ENCODE measurements at regions not wholly inside any gene's neighbourhood (a gene's known extent, or its start where the extent isn't known, plus 50 kb on each side); places are given as distances from the start of the nearest gene placed in this dataset.

DNA sequence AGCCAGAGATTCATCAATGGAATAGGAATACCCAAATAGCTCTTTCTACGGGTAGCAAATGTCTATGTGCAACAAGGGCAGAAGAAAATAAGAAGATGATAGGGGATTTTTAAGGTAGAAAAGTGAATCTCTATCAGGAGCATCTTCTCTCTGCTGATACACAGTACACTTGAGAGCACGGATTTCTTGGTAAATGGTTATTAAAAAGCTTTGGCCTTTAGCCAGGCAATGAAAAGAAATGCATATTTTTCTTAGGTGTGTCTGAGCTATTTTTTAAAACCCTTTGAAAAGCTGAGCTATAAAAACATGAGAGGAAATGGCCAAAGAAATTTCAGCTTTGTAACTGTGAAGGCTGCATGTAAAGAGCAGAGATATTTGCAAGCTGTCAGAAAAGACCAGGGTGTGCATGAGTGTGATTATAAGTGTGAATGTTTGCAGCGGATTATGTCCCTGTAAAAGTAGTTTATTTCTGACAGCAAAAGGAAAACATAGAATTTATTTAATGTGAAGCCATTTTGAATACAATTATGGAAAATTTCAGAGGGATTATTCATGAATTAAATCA, 487.1 kb upstream of the PIK3R1 start:
- no peaks in the 10 kb centered on the region for H3F3A ChIP-seq (ENCODE audit: control insufficient read depth, insufficient read depth)
- H3K4me1 ChIP-seq (ENCODE audit: control insufficient read depth, low read length) = no peaks in the 10 kb centered on the region
- H4K20me1 ChIP-seq (ENCODE audit: control insufficient read depth, insufficient read depth, low read depth, low read length) = no peaks in the 10 kb centered on the region
- H3K4me2 ChIP-seq (ENCODE audit: low read length) = no peak overlapping the region
- no peaks in the 10 kb centered on the region for H3K9me2 ChIP-seq (replicated peaks; ENCODE audit: control insufficient read depth, low read length)
- H3K79me2 ChIP-seq (ENCODE audit: control insufficient read depth, low read length) = no peaks in the 10 kb centered on the region
- no peaks in the 10 kb centered on the region for H3K27me3 ChIP-seq (ENCODE audit: control insufficient read depth, low read length)
- TF ChIP-seq, protein P1, sequence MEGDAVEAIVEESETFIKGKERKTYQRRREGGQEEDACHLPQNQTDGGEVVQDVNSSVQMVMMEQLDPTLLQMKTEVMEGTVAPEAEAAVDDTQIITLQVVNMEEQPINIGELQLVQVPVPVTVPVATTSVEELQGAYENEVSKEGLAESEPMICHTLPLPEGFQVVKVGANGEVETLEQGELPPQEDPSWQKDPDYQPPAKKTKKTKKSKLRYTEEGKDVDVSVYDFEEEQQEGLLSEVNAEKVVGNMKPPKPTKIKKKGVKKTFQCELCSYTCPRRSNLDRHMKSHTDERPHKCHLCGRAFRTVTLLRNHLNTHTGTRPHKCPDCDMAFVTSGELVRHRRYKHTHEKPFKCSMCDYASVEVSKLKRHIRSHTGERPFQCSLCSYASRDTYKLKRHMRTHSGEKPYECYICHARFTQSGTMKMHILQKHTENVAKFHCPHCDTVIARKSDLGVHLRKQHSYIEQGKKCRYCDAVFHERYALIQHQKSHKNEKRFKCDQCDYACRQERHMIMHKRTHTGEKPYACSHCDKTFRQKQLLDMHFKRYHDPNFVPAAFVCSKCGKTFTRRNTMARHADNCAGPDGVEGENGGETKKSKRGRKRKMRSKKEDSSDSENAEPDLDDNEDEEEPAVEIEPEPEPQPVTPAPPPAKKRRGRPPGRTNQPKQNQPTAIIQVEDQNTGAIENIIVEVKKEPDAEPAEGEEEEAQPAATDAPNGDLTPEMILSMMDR (IDR thresholded peaks at IDR 0.05; ENCODE audit: low read depth, low read length, poor library complexity, severe bottlenecking) = no peak
- no peak for TF ChIP-seq EZH2phosphoT487 (IDR thresholded peaks at IDR 0.05; ENCODE audit: borderline replicate concordance, low read length)
- H3K27ac ChIP-seq (ENCODE audit: low read depth, low read length) = no peak overlapping the region
- H3K4me3 ChIP-seq (ENCODE audit: low read length) = no peak overlapping the region
- no peaks in the 10 kb centered on the region for H3K36me3 ChIP-seq (ENCODE audit: control insufficient read depth, low read length)
- H3K9me3 ChIP-seq (ENCODE audit: control insufficient read depth, insufficient read depth, low read length) = no peaks in the 10 kb centered on the region

DNA sequence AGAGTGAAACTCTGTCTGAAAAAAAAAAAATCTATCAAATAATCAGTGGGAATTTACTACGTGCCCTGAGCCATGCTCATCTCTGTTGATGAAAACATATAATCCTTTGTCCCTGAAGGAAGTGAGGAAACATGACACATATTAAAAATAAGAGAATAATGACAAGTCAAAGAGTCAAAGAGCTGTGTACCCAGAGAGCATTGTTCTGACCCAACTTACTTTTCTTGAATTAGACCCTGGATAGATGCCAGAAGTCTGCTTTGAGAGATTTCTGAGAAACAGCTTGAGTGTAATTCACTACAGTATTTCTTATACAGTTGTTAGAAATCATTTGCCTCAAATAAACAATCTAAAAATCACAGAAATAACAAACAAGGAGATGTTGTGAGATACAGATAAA, 490.0 kb upstream of the PIK3R1 start:
- no peaks in the 10 kb centered on the region for H3F3A ChIP-seq (ENCODE audit: control insufficient read depth, insufficient read depth)
- H3K4me2 ChIP-seq (ENCODE audit: low read length) = no peak overlapping the region
- H3K27ac ChIP-seq (ENCODE audit: low read depth, low read length) = no peak overlapping the region
- no peaks in the 10 kb centered on the region for H3K9me2 ChIP-seq (replicated peaks; ENCODE audit: control insufficient read depth, low read length)
- H3K4me3 ChIP-seq (ENCODE audit: low read length) = no peak overlapping the region
- no peaks in the 10 kb centered on the region for H3K27me3 ChIP-seq (ENCODE audit: control insufficient read depth, low read length)
- no peaks in the 10 kb centered on the region for H3K4me1 ChIP-seq (ENCODE audit: control insufficient read depth, low read length)
- TF ChIP-seq EZH2phosphoT487 (IDR thresholded peaks at IDR 0.05; ENCODE audit: borderline replicate concordance, low read length) = no peak
- TF ChIP-seq, protein P1 (IDR thresholded peaks at IDR 0.05; ENCODE audit: low read depth, low read length, poor library complexity, severe bottlenecking) = no peak
- no peaks in the 10 kb centered on the region for H3K36me3 ChIP-seq (ENCODE audit: control insufficient read depth, low read length)
- H3K9me3 ChIP-seq (ENCODE audit: control insufficient read depth, insufficient read depth, low read length) = no peaks in the 10 kb centered on the region
- no peaks in the 10 kb centered on the region for H4K20me1 ChIP-seq (ENCODE audit: control insufficient read depth, insufficient read depth, low read depth, low read length)
- no peaks in the 10 kb centered on the region for H3K79me2 ChIP-seq (ENCODE audit: control insufficient read depth, low read length)

DNA sequence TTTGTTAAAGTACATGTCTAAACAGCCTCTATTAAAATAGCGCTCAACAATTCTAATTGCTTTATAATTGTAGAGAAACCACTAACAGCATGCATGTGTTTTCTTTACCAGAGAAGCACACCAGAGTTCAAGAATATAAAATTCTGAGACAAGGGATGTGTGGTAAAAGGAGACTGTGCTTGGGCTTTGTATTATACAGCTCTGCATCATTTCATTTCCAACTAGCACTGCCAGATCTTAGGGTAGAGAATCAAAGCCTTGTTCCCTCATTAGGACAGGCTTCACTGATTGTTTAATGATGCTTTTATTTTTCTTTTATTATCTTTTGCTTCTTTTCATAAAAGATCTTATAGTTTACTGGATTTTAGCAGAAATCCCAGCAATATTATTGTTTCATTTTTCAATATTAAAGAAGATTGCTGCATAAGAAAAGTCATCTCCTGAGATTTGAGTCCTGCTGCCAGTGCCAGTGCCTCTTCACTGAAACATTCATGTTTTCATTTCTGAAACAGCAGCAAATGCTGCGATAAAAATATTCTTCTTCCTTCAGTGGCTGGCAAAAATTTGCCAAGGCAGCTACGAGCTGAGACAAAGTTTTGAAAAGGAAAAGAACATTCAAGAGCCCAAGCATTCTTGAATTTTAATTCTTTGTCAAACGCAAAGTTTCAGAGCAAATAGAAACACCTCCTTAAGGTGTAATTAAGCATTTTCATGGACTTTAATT, 491.0 kb upstream of the PIK3R1 start:
- no peaks in the 10 kb centered on the region for H3F3A ChIP-seq (ENCODE audit: control insufficient read depth, insufficient read depth)
- no peaks in the 10 kb centered on the region for H3K4me1 ChIP-seq (ENCODE audit: control insufficient read depth, low read length)
- H4K20me1 ChIP-seq (ENCODE audit: control insufficient read depth, insufficient read depth, low read depth, low read length) = no peaks in the 10 kb centered on the region
- TF ChIP-seq EZH2phosphoT487 (IDR thresholded peaks at IDR 0.05; ENCODE audit: borderline replicate concordance, low read length) = no peak
- TF ChIP-seq, protein P1 (IDR thresholded peaks at IDR 0.05; ENCODE audit: low read depth, low read length, poor library complexity, severe bottlenecking) = no peak
- H3K27me3 ChIP-seq (ENCODE audit: control insufficient read depth, low read length) = no peaks in the 10 kb centered on the region
- H3K79me2 ChIP-seq (ENCODE audit: control insufficient read depth, low read length) = no peaks in the 10 kb centered on the region
- H3K9me2 ChIP-seq (replicated peaks; ENCODE audit: control insufficient read depth, low read length) = no peaks in the 10 kb centered on the region
- no peak overlapping the region for H3K27ac ChIP-seq (ENCODE audit: low read depth, low read length)
- H3K4me2 ChIP-seq (ENCODE audit: low read length) = no peak overlapping the region
- H3K4me3 ChIP-seq (ENCODE audit: low read length) = no peak overlapping the region
- no peaks in the 10 kb centered on the region for H3K9me3 ChIP-seq (ENCODE audit: control insufficient read depth, insufficient read depth, low read length)
- H3K36me3 ChIP-seq (ENCODE audit: control insufficient read depth, low read length) = no peaks in the 10 kb centered on the region

All from DOHH2 (cell line).